ENCODE measurements at regions not wholly inside any gene's neighbourhood (a gene's known extent, or its start where the extent isn't known, plus 50 kb on each side); places are given as distances from the start of the nearest gene placed in this dataset.

- Histone ChIP-seq H3K4me1 (ENCODE audit: control insufficient read depth, insufficient read depth, low read length) (no peaks in the 10 kb centered on the region), H3K9me3 (ENCODE audit: control insufficient read depth, insufficient read depth, low read depth, low read length) (no peaks in the 10 kb centered on the region), H3K27ac (ENCODE audit: extremely low read depth, low read depth, low read length) (no peak overlapping the region), H3K36me3 (ENCODE audit: control insufficient read depth in 2 of 2, insufficient read depth in 1 of 2, low read length in 2 of 2) (no peaks in the 10 kb centered on the region), H3K4me3 (ENCODE audit: low read depth, low read length) (no peak overlapping the region)
- peak; percentile 71; the same call in 1 of the 2 replicates for TF ChIP-seq ZEB2 (tag by site-specific recombination; IDR thresholded peaks at IDR 0.05)
- TF ChIP-seq PRDM1 (tag by site-specific recombination; IDR thresholded peaks at IDR 0.05), result no peak
- ChIA-PET CTCF (no interaction called here), POLR2A (no interaction called here)
Observed at GRCh38 chr19:34596989-34597388, 80.0 kb downstream of the SCGB2B2 start.

GRCh38 chr19:34596115-34596514, 80.8 kb downstream of the SCGB2B2 start:
- POLR2A ChIA-PET, result no interaction called here
- H3K36me3 ChIP-seq (ENCODE audit: control insufficient read depth in 2 of 2, insufficient read depth in 1 of 2, low read length in 2 of 2), result no peaks in the 10 kb centered on the region
- no peaks in the 10 kb centered on the region for H3K9me3 ChIP-seq (ENCODE audit: control insufficient read depth, insufficient read depth, low read depth, low read length)
- TF ChIP-seq ZNF416 (tag by site-specific recombination; IDR thresholded peaks at IDR 0.05) (no peak), ZNF513 (tag by site-specific recombination; IDR thresholded peaks at IDR 0.05) (no peak), ZNF626 (tag by site-specific recombination; IDR thresholded peaks at IDR 0.05) (no peak), ZNF423 (tag by site-specific recombination; IDR thresholded peaks at IDR 0.05) (no peak), SCRT2 (tag by site-specific recombination; IDR thresholded peaks at IDR 0.05) (peak; percentile 40; the same call in 1 of the 2 replicates), HOXD13 (CRISPR knock-in tag; IDR thresholded peaks at IDR 0.05; ENCODE audit: borderline replicate concordance) (no peak), MYNN (tag by site-specific recombination; IDR thresholded peaks at IDR 0.05; ENCODE audit: borderline replicate concordance) (no peak), ZNF202 (tag by site-specific recombination; IDR thresholded peaks at IDR 0.05; ENCODE audit: borderline replicate concordance) (no peak)
- H3K4me3 ChIP-seq (ENCODE audit: low read depth, low read length), result no peak overlapping the region
- H3K4me1 ChIP-seq (ENCODE audit: control insufficient read depth, insufficient read depth, low read length), result no peaks in the 10 kb centered on the region
- CTCF ChIA-PET, result interaction anchor here (0.8 kb wide), 1 partner anchor 43 kb away, joined by 3 read pairs; no protein-coding TSS in a partner anchor
- no peak overlapping the region for H3K27ac ChIP-seq (ENCODE audit: extremely low read depth, low read depth, low read length)

GRCh38 chr19:34595683-34596082, 81.3 kb downstream of the SCGB2B2 start:
- CTCF ChIA-PET, result interaction anchor here (0.8 kb wide), 1 partner anchor 43 kb away, joined by 3 read pairs; no protein-coding TSS in a partner anchor
- TF ChIP-seq SCRT1 (tag by site-specific recombination; IDR thresholded peaks at IDR 0.05; ENCODE audit: borderline replicate concordance), result no peak
- peak; percentile 82 for TF ChIP-seq ZIC2 (tag by site-specific recombination; IDR thresholded peaks at IDR 0.05)
- H3K36me3 ChIP-seq (ENCODE audit: control insufficient read depth in 2 of 2, insufficient read depth in 1 of 2, low read length in 2 of 2), result no peaks in the 10 kb centered on the region
- no peaks in the 10 kb centered on the region for H3K9me3 ChIP-seq (ENCODE audit: control insufficient read depth, insufficient read depth, low read depth, low read length)
- H3K27ac ChIP-seq (ENCODE audit: extremely low read depth, low read depth, low read length), result no peak overlapping the region
- H3K4me1 ChIP-seq (ENCODE audit: control insufficient read depth, insufficient read depth, low read length), result no peaks in the 10 kb centered on the region
- H3K4me3 ChIP-seq (ENCODE audit: low read depth, low read length), result no peak overlapping the region
- POLR2A ChIA-PET, result no interaction called here

- no peaks in the 10 kb centered on the region for H3K4me1 ChIP-seq (ENCODE audit: control insufficient read depth, insufficient read depth, low read length)
- H3K9me3 ChIP-seq (ENCODE audit: control insufficient read depth, insufficient read depth, low read depth, low read length), result peaks cover 3% of the 10 kb centered on the region
- no peak overlapping the region for H3K4me3 ChIP-seq (ENCODE audit: low read depth, low read length)
- no peaks in the 10 kb centered on the region for H3K36me3 ChIP-seq (ENCODE audit: control insufficient read depth in 2 of 2, insufficient read depth in 1 of 2, low read length in 2 of 2)
- TF ChIP-seq ZBTB17 (tag by site-specific recombination; IDR thresholded peaks at IDR 0.05) (peak; percentile 83), ZNF366 (tag by site-specific recombination; conservative IDR thresholded peaks at IDR 0.05) (peak; percentile 95), ZNF280D (tag by site-specific recombination; IDR thresholded peaks at IDR 0.05) (no peak)
- POLR2A ChIA-PET, result no interaction called here
- H3K27ac ChIP-seq (ENCODE audit: extremely low read depth, low read depth, low read length), result no peak overlapping the region
- CTCF ChIA-PET, result interaction anchor here (0.6 to 1.8 kb wide), 4 partner anchors 73 to 1279 kb away, joined by 3 to 6 read pairs (median 4); no protein-coding TSS in a partner anchor
Observed at GRCh38 chr19:34590228-34590627, 86.7 kb downstream of the SCGB2B2 start.
